ENCODE measurements at regions not wholly inside any gene's neighbourhood (a gene's known extent, or its start where the extent isn't known, plus 50 kb on each side); places are given as distances from the start of the nearest gene placed in this dataset.

GRCh38 chr1:65486613-65487012, 66.1 kb downstream of the LEPR start:
- DNase-seq, result no peak

GRCh38 chr1:65489481-65489880, 69.0 kb downstream of the LEPR start:
- no peak for DNase-seq

DNA sequence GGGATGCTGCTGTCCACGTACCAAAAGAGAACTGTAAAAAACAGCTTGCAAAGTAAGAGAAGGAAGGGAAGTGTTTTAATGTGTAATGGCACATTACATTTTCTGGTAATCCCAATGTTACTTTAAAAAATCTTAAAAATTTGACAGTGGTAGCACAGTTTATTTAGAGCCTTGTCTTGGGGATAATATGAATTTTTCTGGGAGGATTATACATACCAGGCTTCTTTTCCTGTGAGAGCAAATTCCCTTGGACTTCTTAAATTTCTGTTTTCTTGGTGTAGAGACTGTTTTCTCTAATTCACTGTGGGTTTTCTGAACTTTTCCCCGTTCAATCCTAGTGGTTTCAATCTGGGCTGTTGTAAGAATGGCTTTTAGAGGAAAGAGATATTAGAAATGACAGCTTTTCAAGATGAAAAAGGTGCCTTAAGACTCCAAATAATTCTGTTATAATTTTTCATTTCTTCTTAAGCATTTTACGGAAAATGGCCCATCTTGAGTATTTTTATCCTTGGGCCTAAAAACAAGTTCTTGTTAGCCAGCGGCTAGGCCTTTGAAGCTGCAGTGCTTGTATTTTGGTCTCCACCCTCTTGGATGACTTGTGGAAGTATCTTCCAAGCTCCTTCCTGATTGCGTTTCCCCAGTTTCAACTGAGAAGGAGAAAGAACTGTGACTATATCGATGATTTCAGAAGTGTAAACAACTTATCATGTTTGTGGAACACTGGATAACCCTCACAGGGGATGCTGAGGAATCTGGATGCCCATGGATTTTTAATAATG, 70.0 kb downstream of the LEPR start:
- DNase-seq, result no peak

- no peak for DNase-seq
These were observed 71.0 kb downstream of the LEPR start for GRCh38 chr1:65491472-65491871.

- no peak for DNase-seq
These were observed 73.3 kb downstream of the LEPR start for GRCh38 chr1:65493802-65494201.

DNA sequence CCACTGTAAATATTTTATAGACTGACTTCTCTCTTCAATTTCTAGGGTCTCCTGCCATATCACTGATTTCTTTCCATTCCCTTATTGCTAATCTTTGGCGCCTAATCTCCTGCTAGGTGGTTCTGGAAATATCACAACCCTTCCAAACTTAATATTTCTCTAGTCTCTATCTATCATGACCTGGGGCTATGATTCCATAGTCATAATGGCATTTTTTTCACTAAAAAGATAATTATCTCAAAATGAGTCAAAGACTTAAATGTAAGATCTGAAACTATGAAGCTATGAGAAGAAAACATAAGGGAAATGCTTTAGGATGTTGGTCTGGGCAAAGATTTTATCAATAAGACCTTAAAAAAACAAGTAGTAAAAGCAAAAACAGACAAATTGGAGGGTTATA, 74.2 kb downstream of the LEPR start:
- no peak for DNase-seq

- no peak for DNase-seq
These were observed 74.7 kb downstream of the LEPR start for GRCh38 chr1:65495137-65495536.

DNA sequence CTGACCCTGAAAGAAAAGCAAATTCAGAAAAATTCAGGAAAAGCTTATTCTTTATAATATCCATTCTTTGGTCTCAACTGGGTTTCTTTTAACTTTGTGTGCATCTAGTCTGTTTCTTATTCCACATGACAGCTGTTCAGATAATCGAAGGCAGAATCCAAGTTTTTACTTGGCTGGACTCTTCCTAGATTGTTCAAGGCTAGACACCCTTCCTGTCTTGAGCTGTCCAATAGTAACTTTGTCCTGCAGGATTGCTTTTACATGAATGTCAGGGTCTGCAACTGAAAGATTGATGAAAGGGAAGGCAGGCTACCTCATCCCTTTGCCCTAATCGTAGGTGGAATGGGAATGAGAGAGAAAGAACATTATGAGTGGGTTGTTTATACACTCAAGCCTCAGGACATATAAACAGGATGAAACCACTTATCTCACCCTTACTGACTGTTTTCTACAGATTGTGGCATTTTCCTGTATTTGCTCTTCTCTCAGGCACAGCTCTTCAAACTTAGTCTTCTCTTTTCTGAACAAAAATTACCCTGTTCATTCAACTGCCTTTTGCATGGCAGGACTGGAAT, 76.9 kb downstream of the LEPR start:
- DNase-seq, result no peak

DNA sequence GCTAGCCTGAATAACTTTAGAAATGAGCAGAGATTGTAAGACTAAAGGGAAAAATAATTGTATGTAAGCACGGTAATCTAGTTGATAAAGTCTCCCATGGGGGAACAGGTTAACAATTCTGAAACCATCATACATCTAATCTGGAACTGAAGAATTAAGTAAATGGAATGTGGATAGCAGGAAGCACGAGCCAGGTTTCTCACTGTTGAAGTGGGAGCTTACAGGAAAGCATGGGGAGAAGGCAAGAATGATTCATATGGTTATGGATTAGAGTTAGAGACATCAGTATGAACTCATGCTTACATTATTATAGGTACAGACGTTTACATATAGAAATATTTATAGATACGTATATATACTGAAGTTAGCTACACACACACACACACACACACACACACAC, 83.0 kb downstream of the LEPR start:
- no peak for DNase-seq

- DNase-seq, result no peak
These were observed 83.8 kb downstream of the LEPR start for GRCh38 chr1:65504263-65504662.

- DNase-seq, result no peak
These were observed 85.3 kb downstream of the LEPR start for GRCh38 chr1:65505547-65506300.

- DNase-seq, result no peak
These were observed 87.6 kb downstream of the LEPR start for GRCh38 chr1:65508051-65508450.

DNA sequence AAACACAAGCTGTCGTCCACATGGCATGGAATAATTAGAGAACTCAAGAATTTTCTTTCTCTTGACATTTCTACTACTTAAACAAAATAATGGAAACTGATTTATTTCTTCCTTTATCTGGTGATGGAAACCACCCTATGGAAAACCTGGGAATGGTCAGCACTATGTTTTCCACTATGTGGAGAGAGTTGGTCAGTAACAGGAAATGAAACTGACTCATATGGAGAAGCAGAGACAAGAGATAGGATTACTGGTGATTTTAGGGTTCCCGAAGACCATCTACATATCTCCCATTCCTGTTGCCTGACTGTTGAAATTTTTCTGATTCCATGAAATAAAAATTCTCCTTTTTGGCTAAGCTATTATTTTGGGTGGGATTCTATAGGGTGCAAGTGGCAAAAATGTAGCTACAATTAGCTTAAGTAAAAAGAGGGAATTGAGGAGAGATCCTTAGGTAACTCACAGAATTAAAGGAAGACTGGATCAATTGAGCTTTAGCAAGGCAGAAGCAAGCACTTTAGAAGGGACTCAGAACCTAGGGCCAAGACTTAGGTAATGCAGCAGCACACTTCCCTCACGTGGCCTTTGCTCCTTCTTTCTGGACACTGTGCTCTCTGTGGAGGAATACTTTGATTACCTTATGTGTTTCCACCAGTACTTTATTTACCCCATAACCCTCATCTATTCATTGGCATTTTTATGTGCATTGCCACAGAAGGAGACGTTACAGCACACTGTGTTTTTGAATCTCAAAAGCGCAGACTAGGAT, 89.6 kb downstream of the LEPR start:
- no peak for DNase-seq

DNA sequence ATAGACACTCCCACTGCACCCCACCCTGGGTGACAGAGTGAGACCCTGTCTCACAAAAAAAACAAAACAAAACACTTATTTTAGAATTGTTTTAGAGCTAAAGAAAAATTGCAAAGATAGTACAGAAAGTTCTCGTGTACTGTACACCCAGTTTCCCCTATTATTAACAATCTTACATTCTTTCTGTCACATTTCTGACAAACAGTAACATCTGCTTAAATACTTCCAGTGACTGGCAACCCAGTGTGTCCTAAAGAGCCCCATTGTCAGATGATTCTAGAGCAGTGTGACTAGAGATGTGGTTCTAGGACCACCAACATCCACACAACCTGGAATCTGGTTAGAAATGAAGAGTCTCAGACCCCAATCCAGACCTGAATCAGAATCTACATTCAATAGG, 90.5 kb downstream of the LEPR start:
- DNase-seq, result no peak

DNA sequence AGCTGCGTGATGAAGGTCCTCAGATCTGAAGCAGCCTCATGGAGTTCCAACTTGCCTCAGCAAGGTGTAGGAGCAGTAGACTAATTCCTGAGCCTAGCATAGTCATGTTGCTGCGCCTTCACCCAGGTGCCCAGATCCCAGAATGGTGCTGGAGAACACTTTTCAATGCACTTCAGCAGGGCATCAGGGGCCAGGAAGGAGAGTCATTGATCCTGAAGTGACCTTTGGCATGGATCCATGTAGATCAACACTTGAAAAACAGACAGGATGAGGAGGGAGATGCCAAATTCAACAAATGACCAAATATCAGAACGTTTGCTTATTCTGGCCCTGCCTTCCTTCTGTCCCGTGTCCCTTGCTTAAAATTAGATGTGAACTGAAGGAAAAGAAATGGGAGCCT, 91.9 kb downstream of the LEPR start:
- no peak for DNase-seq

- DNase-seq, result no peak
These were observed 92.7 kb downstream of the LEPR start for GRCh38 chr1:65512967-65513780.

DNA sequence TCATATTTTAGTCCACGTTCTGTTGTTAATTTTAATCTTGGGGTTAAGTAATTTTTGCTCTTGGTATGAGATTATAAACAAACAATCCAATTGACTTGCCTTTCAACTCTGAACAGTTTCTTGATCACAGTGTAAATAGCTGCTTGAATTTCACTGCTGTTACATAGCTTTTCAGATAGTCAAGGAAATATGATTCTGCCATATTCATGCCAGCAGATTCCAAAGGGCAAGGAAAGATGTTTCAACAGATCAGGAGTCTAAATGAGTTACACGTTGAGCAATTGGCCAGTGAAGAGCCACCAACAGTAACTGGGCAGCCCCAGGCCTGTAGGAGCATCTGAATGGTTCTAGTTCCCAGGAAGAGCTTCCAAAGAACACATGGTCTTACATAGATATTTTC, 93.6 kb downstream of the LEPR start:
- DNase-seq, result no peak

- DNase-seq, result no peak
These were observed 104.4 kb downstream of the LEPR start for GRCh38 chr1:65524931-65525265.

DNA sequence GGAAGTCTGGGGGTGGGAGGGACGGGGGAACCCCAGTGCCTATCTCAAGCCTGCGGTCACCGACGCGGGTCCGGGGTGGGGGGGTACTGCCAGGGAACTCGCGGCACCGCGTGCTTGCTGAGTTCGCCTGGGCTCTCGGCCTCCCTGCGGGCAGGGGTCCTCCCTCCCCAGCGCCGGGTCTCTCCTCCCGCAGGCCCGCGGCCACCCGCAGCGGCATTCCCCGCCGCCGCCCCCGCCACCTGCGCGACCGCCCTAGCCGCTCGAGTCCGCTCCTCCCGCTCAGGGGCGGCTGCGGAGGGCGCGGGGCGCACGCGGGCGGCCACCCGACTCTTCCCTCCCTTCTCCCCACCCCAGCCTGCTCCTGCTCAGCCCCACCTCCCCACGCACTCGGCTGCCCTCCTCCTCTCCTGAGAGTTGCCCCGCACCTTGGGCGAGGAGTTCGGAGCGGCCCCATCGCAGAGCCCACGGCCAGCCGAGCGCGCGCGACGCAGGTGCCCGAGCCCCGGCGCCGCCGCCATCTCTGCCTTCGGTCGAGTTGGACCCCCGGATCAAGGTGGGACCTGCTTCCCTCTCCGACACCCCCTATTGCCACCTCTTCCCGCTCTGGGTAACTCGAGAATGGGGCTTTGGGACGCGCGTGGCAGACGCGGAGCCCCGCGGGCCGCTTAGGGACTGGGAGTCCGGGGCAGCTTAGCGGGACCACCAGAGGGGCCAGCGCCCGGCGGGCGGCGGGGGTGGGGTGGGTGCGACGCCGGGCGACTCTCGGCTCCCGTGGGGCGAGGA, 105.0 kb downstream of the LEPR start:
- no peak for DNase-seq

DNA sequence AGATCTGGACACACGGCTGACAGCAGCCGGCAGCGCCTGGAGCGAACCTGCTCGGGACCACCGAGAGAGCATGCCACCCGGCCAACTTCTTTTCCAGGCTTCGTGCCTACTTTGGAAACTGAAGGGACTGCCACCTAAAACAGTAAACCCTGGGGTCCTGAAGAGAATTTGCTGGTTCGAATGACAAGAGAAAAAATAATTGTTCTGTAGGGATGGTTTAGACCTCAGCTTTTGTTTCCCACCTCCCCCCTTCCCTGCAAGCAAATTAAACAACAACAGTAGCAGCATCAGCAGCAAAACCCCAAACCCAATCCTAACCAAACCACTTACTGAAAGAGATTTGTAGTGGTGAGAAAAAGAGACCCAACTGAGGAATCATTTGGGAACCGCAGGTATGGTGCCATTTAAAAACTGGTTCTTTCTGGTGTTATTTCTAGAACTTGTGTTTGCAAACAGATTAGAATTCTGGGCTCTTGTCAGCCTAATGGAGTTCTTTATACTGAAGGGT, 105.6 kb downstream of the LEPR start:
- DNase-seq, result no peak

DNA sequence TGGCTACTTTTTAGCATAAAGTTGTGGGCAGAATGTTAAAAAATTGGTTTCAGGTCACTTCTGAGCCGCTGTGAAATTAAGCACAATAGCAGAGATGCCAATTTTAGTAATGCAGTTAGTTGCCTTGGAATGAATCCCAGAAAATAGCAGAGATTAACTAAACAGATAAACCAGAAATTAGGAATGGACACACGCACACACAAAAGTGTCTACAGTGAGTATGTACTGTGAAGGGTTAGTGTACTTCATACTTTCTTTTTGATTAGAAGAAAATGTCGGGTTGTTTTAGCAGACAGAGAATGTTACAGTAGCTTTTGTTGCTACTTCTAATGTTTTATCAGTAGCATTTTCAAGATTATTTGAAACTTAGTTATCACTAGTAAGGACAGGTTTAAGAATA, 106.7 kb downstream of the LEPR start:
- DNase-seq, result no peak
